ENCODE measurements at regions not wholly inside any gene's neighbourhood (a gene's known extent, or its start where the extent isn't known, plus 50 kb on each side); places are given as distances from the start of the nearest gene placed in this dataset.
"Not testable (repeated sequence)": the region's sequence is repeated elsewhere in the genome, so short reads cannot be mapped to it uniquely, and the experiment has no call there.

GRCh38 chr18:46179306-46179705 lies 75.1 kb downstream of the HAUS1 start:
- no peak for ATAC-seq
- intact Hi-C loops (cut with DNase I, micrococcal nuclease): no loop called here
- no peak for DNase-seq

- ATAC-seq: peak; percentile 26
- intact Hi-C loops (cut with DNase I, micrococcal nuclease): no loop called here
Observed at GRCh38 chr18:46182633-46183358, 78.6 kb downstream of the HAUS1 start.

GRCh38 chr18:46184296-46184695 lies 80.1 kb downstream of the HAUS1 start:
- DNase-seq; ATAC-seq; intact Hi-C loops (cut with DNase I, micrococcal nuclease): not testable (repeated sequence)

More at GRCh38 chr18:46182633-46183358, 78.6 kb downstream of the HAUS1 start:
- DNase-seq: no peak

- DNase-seq (no peak), ATAC-seq (no peak)
- intact Hi-C loops (cut with DNase I, micrococcal nuclease): no loop called here
Observed at GRCh38 chr18:46184727-46185126, 80.5 kb downstream of the HAUS1 start.

GRCh38 chr18:46190667-46191066 lies 86.5 kb downstream of the HAUS1 start:
- intact Hi-C loops (cut with DNase I, micrococcal nuclease): no loop called here
- DNase-seq (no peak), ATAC-seq (no peak)

GRCh38 chr18:46196627-46197243 lies 92.5 kb downstream of the HAUS1 start:
- DNase-seq (no peak), ATAC-seq (no peak)
- intact Hi-C loops (cut with DNase I, micrococcal nuclease): no loop called here

- intact Hi-C loops (cut with DNase I, micrococcal nuclease): no loop called here
- DNase-seq (no peak), ATAC-seq (peak; percentile 78)
Observed at GRCh38 chr18:46199515-46200147, 95.4 kb downstream of the HAUS1 start.

- ATAC-seq; intact Hi-C loops (cut with DNase I, micrococcal nuclease); DNase-seq: not testable (repeated sequence)
Observed at GRCh38 chr18:46200178-46201055, 96.2 kb downstream of the HAUS1 start.

- no peak for ATAC-seq
- DNase-seq: no peak
- intact Hi-C loops (cut with DNase I, micrococcal nuclease): no loop called here
Observed at GRCh38 chr18:46204143-46204542, 100.0 kb downstream of the HAUS1 start.

- DNase-seq: no peak
- ATAC-seq: no peak
- intact Hi-C loops (cut with DNase I, micrococcal nuclease): no loop called here
Observed at GRCh38 chr18:46207985-46208384, 103.8 kb downstream of the HAUS1 start.

GRCh38 chr18:46209161-46209560 lies 105.0 kb downstream of the HAUS1 start:
- ATAC-seq (no peak), DNase-seq (no peak)
- intact Hi-C loops (cut with DNase I, micrococcal nuclease): no loop called here

- ATAC-seq (no peak), DNase-seq (no peak)
- intact Hi-C loops (cut with DNase I, micrococcal nuclease): no loop called here
Observed at GRCh38 chr18:46211816-46212215, 107.6 kb downstream of the HAUS1 start.

GRCh38 chr18:46212398-46212797 lies 108.2 kb downstream of the HAUS1 start:
- intact Hi-C loops (cut with DNase I, micrococcal nuclease): no loop called here
- ATAC-seq (no peak), DNase-seq (no peak)

- intact Hi-C loops (cut with DNase I, micrococcal nuclease): no loop called here
- ATAC-seq (no peak), DNase-seq (no peak)
Observed at GRCh38 chr18:46213295-46213694, 109.1 kb downstream of the HAUS1 start.

GRCh38 chr18:46214435-46214834 lies 110.2 kb downstream of the HAUS1 start:
- intact Hi-C loops (cut with DNase I, micrococcal nuclease): no loop called here
- ATAC-seq: no peak
- DNase-seq: no peak

- DNase-seq: no peak
- intact Hi-C loops (cut with DNase I, micrococcal nuclease): no loop called here
- no peak for ATAC-seq
Observed at GRCh38 chr18:46215902-46216723, 111.9 kb downstream of the HAUS1 start.

GRCh38 chr18:46220116-46220515 lies 115.9 kb downstream of the HAUS1 start:
- intact Hi-C loops (cut with DNase I, micrococcal nuclease): no loop called here
- no peak for ATAC-seq
- no peak for DNase-seq

GRCh38 chr18:46222093-46222492 lies 117.9 kb downstream of the HAUS1 start:
- intact Hi-C loops (cut with DNase I, micrococcal nuclease): no loop called here

More at GRCh38 chr18:46222093-46222492, 117.9 kb downstream of the HAUS1 start:
- DNase-seq: no peak
- no peak for ATAC-seq
